GM23248 (cell line): ENCODE measurements at regions not wholly inside any gene's neighbourhood (a gene's known extent, or its start where the extent isn't known, plus 50 kb on each side); places are given as distances from the start of the nearest gene placed in this dataset.

Experiments
- EZH2 ChIP-seq: fragments of 200-600 bp; sonication (generic); IDR thresholded peaks from 2 replicates; pipeline ENCODE4 v1.6.1; 2018; ENCODE audit warnings: antibody characterized with exemption, mild to moderate bottlenecking; ENCODE audit not compliant: insufficient read depth, poor library complexity, severe bottlenecking
- EZH2phosphoT487 ChIP-seq: fragments of 200-600 bp; sonication (generic); IDR thresholded peaks from 2 replicates; pipeline ENCODE4 v1.6.1; 2018; ENCODE audit warnings: antibody characterized with exemption, moderate library complexity, mild to moderate bottlenecking, low read depth; ENCODE audit not compliant: insufficient read depth

DNA sequence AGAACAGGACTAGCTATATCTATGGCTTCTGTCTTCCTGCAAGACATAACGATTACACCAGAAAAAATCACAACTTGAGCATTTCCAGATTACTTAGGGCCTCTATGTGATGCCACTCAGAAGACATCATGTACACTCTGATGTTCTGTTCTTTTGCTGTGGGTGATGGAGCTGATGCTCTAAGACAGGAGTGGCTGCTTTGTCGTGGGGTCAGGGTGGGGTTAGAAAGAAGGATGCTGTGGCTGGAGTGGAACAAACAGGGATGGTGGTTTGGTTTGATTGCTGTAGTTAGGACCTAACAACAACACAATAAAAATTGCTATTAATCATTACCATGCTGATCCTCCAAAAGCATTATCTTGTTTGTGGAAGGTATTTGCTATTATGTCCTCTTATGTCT, 120.3 kb upstream of the ARHGAP20 start:
- TF ChIP-seq EZH2 (no peak), EZH2phosphoT487 (no peak)
